ENCODE measurements at regions not wholly inside any gene's neighbourhood (a gene's known extent, or its start where the extent isn't known, plus 50 kb on each side); places are given as distances from the start of the nearest gene placed in this dataset.

- no peak for DNase-seq
These were observed 766.4 kb upstream of the KLHL1 start for GRCh38 chr13:70874636-70875035.

GRCh38 chr13:70864731-70865130 is 756.5 kb upstream of the KLHL1 start:
- no peak for DNase-seq

- DNase-seq, result no peak
These were observed 748.5 kb upstream of the KLHL1 start for GRCh38 chr13:70856711-70857110.

GRCh38 chr13:70856025-70856424 is 747.8 kb upstream of the KLHL1 start:
- DNase-seq, result no peak

DNA sequence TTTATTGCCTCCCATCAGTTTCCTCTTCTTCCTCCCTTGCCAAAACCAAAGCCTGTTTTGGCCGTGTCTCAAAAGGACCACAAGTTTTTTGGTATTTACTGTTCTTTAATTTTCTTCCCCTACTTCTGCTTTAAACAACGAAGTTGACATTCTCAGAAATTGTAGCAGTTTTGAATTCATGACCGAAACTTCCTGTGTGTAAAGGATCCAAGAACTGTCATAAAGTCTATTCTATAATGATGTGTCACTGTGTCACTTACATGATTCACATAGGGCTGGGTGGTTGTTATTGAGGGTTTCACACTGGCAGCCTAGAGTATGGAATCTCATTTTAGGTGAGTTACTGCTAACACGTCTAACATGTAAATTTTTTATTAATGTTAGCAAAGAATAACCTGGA is 741.0 kb upstream of the KLHL1 start:
- DNase-seq, result no peak

DNA sequence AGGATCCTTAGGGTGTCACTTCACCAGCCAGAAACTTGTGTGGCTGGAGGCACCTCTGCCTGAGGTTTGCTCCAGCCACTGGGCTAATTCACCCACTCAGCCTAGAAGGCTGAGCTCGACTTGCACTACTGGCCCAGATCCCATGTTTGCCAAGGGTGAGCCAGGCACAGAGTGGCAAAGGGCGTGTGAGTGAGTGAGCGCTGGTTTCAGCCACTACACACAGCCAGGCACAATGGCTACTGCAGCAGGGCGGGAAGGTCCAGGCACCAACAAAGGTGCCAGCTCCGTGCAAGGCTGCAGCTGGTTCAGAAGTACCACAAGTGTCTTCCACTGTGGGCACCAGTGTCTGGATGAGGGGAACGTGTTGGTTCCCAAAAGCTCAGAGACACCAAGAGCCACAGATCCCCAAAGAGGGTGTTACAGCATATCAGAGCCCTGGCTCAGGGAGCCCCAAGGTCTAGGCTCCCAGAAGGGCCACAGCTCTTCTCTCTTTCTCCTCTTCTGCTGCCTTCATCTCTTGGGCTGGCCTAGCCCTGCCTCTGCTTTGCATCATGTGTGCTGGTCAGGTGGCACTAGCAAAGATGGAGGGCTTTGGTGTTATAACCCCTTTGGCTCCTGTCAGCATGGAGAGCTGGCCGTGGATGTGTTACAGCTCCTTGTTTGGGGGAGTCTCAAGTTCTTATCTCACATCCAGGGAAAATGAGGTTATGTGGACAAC is 736.3 kb upstream of the KLHL1 start:
- no peak for DNase-seq

GRCh38 chr13:70842062-70842644 is 733.9 kb upstream of the KLHL1 start:
- DNase-seq, result no peak

DNA sequence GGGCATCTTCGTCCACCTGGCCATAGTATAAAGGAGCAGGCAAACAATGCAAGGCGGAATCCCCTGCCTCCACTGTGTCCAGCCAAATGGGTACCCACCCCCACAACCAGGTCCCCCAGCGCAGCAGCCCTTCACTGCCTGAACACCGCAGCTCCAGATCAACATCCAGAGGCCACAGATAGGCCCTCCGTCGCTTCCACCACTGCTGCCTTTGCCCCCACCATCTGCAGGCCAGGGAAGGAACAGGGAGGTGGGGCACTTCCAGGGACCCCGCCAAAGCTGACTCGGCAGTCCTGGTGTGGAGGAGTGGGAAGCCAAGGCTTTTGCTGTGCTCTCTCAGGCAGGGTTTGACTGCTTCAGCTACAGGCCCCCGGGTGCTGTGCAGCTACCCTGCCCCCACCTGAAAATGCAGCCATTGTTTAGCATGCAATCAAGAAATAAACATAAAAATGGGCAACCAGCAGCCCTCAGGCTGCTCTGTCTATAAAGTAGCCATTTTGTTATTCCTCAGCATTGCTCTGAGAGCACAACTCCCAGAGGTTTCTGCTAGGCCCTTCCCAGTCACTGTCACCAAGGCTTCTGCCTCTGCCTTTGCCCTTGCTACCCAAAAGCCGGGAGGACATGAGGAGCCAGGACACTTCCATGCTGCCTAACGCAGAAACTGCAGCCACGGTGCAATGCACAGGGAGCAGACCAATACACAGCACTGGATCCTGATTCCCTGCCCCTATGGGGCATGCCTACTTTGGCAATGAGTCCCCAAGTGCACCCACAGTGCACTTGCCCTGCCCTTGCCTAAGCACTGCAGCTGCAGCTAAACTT is 733.2 kb upstream of the KLHL1 start:
- no peak for DNase-seq

DNA sequence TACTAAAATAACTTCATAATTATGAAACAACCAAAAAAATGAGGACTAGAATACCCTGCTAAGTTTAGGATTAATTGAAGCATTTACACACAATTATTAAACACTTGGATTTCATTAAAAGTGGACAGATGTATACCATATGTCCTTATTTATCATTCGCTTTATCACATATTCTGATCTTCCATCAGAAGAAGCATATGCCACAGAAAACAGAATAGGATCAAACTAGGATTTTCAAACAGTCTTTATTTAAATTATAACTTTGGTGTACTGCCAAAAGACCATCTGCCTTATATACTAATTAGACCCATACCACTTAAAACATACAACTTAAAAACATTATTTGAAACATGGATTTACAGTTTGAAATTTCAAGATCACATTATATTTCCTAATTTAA is 727.1 kb upstream of the KLHL1 start:
- peak; percentile 93 for DNase-seq

GRCh38 chr13:70829748-70830147 is 721.5 kb upstream of the KLHL1 start:
- no peak for DNase-seq

DNA sequence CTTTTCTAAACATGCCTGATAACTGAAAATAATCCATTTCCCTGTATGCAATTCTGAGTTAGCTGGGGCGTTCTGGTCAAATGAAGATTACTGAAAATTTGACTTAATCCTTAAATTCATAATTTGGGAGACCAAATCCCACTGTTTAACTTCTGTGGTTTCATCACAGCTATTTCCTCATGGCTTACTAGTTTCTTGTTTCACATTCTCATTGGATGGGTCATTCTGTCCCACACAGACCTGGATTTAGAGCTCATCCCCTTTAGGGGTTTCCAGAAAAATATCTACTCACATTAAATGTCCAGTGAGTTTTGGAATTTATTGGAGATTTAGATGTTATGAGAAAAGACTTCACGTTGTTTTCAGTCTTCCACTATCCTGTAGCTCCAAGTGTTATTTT is 709.3 kb upstream of the KLHL1 start:
- no peak for DNase-seq

DNA sequence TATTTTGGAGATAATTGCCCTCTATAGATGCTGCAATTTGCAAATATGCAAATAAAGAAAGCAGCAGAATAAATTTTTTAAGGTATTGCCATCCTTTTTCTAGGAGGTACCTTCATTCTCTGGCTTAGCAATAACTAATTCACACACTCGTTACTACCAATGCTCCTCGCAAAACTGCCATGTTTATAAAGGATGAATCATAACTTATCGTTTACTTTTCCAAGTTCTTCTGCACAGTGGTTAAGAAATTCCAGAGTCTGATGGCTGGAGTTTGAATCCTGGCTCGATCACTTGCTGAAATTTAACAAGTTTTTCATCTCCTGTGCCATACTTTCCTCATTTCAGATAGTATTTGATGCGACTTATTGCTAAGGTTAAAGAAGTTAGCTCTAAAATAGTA is 708.6 kb upstream of the KLHL1 start:
- no peak for DNase-seq

DNA sequence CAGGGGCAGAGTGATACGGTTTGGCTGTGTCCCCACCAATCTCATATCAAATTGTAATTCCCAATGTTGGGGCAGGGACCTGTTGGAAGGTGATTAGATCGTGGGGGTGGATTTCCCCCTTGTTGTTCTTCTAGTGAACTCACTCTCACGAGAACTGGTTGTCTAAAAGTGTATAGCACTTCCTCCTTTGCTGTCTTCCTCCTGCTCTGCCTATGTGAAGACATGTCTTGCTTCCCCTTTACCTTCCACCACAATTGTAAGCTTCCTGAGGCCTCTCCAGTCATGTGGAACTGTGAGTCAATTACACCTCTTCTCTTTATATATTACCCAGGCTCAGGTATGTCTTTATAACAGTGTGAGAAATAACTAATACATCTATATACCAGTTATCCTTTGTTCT is 706.4 kb upstream of the KLHL1 start:
- no peak for DNase-seq

DNA sequence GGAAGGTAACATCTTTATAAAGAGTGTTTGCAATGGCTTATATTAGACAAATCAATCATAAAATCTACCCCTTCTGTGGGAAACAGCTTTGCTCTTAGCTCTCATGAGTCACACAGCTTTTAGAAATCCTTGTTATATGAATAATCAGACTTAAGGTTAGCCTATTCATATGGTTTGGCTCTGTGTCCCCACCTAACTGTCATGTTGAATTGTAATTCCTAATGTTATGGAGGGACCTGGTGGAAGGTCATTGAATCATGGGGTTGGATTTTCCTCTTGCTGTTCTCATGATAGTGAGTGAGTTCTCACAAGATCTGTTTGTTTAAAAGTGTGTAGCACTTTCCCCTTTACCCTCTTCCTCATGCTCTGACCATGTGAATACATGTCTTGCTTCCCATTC is 704.2 kb upstream of the KLHL1 start:
- no peak for DNase-seq

DNA sequence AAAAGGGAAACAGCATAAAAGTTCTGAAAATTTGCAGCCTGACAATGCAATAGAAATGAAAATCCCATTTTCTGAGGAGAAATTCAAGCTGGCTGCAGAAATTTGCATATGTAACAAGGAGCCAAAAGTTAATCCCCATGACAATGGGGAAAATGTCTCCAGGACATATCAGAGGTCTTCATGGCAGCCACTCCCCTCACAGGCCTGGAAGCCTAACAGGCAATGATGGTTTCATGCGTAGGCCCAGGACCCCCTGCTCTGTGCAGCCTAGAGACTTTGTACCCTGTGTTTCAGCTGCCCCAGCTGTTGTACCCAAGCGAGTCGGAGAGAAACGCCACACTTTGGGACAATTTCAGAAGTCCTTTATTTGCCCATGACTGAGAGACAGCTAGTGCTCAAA is 701.3 kb upstream of the KLHL1 start:
- DNase-seq, result no peak

DNA sequence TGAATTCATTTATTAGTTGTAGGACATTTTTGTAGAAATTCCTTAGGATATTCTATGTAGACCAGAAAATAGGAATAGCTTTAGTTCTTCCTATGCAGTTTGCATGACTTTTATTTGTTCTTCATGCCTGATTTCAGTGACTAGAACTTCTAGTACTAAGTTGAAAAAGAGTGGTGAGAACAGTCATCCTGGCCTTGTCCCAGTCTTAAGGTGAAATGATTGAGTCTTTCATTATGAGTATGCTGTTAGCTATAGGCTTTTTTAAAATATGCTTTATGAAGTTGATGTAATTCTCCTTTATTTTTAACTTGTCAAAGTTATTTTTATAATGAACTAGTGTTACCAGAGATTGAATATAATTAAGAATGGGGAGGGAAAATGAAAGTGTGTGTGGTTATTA is 690.1 kb upstream of the KLHL1 start:
- DNase-seq, result no peak

DNA sequence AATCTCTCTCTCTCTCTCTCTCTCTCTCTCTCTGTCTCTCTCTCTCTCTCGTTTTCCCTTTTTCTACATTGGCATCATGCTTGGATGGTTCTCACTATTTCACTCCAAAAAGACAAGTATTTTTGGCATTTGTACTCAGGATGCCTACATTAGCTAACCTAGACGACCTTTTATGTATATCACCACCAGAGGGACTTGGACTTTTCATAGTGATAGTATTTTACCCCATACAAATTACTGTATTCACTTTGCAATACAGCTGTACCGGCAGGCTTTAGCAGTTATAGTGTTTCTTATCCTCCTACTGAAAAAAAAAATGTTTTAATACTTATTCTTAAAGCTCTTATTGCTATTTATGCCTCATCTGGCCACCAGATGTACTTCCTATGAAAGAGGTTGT is 687.2 kb upstream of the KLHL1 start:
- peak; percentile 55 for DNase-seq

DNA sequence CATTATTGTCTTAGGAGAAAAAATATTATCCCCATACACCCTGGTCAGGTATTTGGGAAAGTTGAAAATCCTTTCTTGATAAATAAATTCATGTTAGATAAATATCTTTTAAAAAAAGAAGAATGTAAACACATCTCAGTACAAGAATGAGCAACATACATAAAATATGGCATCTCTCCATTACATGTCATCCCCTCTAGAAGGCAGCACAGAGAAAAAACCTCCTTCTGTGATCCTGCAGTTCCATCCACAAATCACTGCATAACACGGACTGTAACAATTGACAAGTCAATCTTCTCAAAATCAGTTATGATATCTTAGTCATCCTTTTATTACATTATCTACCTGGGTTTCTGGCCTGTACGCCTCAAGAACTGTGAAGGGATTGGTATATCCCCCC is 683.9 kb upstream of the KLHL1 start:
- peak; percentile 79 for DNase-seq

DNA sequence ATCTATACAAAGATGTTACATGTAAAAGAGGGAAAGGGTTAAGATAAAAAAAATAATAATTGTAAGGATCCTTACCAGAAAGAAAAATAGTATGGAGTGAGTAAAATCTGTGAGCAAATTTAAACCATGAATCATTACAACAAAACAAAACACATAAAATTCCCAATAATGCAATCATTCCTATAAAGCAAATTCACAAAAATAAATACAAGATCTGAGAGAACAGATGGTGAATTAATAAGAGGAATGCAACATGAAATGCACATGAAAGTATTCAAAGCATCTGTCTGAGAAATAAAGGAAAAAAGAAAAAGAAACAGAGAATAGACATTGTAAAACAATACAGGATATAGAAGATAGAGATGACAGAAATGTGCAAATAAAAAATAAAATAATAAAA is 681.5 kb upstream of the KLHL1 start:
- DNase-seq, result no peak

DNA sequence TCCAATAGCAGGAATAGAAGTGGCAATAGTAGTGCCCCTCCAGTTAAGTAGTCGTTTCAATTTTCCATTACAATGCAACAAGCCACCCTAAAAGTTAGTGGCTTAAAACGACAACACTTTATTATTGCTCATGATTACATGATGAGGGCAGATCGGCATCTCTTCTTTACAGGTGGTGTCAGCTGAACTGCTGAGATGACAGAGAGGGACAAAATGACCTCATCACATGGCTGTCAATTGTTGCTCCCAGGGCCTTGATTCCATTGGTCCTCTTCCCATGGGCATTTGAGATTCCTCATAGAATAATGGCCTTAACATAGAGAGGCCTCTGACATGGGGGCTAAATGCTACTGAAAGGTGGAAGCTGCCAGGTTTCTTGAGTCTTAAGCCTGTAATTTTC is 679.8 kb upstream of the KLHL1 start:
- no peak for DNase-seq

DNA sequence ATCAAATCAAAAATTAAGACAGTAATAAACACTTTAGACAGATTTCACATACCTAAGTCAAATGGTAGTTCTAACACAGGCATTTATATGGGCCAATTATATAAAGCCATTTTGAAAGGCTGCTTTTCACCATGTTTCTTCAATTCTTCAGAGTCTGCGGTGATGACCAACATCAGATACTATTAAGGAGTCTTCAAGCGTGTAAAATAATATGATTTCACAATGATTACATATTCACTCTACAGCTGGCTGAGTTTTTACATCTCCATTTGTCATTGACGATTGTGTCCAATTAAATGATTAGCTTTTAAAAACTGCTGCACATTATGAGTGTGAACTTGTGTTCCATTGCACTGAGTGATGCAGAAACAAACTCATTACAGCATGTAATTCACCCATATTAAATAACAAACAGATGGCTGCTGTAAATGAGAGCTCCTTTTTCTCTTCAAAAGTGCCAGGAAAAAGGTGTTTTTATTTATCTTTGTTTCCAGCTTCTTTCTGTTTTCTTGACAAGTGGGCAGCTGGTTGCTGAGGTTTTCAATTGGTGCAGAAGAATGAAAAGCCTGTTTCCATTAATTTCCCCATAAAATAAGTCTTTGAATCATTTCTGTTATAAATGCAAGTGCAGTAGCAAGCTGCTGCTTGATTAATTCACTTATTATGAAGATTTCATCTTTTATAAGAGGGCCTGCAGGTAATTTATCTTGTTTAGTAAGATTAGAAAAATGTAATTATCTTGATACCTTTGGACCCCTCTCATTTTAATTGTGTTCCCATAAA is 676.1 kb upstream of the KLHL1 start:
- DNase-seq, result peak; percentile 67

- no peak for DNase-seq
These were observed 661.6 kb upstream of the KLHL1 start for GRCh38 chr13:70769817-70770216.

DNA sequence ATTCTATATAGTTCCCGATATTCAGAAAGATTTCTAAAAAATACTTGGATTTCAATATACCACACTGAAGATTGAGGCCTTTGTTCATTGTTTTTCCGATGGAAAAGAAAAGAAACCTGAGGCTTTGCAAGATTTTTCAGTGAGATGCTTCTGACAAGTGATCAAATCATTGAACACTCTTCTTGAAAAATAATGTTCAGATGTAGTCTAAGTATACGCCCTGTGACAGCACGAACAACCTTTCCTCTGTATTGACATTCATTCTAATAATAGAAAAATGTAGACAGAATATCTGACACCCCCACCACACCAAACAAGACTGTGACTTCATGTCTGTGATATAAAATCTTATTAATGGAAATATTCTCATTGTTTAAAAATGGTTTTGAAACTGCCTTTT is 650.7 kb upstream of the KLHL1 start:
- no peak for DNase-seq

DNA sequence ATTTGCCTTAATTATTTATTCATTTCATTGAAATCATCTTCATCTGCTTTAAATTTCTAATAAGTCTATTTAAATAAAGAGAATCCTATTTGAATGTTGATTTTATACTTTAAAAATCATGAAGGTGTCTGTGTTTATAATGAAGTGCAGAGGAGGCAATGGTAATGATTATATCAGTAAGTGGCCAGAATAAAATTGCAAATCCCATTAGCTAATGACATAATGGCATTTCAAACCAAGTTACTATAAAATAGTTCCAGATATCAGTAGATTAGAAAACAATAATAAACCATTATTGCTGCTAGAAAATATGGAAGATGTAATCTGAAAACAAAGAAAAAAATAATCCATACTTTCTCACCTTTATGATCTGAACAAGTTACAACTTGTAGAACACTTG is 647.8 kb upstream of the KLHL1 start:
- DNase-seq, result no peak

All from DMS 273 treated with DMSO at 0.1 percent for 48 hours (cell line).